ENCODE measurements at regions not wholly inside any gene's neighbourhood (a gene's known extent, or its start where the extent isn't known, plus 50 kb on each side); places are given as distances from the start of the nearest gene placed in this dataset.

DNA sequence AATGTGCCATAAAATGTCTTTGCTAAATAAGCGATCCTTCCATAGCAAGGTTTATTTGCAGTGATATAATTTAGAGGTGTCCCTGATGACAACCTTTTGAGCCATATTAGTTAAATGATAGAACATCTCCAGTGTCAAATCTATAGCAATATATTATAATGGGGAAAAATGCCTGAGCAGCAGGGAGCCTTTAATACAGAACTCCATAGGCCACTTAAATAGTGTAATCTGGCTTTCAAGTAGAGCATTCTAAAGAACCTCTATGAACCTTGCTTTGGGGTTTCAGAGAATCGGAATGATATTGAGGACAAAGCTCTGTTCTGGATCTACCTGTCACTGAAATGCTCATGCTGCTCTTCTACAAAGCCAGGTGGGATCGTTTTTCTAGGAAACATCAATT is 96.7 kb upstream of the MEF2C start:
- no peak for TF ChIP-seq POLR2A (IDR thresholded peaks at IDR 0.05; ENCODE audit: low read depth, low read length)
- TF ChIP-seq TAF1 (IDR thresholded peaks at IDR 0.05; ENCODE audit: borderline replicate concordance, low read depth, low read length) = no peak

Data from GM12892 (cell line).